ENCODE measurements at regions not wholly inside any gene's neighbourhood (a gene's known extent, or its start where the extent isn't known, plus 50 kb on each side); places are given as distances from the start of the nearest gene placed in this dataset.

DNA sequence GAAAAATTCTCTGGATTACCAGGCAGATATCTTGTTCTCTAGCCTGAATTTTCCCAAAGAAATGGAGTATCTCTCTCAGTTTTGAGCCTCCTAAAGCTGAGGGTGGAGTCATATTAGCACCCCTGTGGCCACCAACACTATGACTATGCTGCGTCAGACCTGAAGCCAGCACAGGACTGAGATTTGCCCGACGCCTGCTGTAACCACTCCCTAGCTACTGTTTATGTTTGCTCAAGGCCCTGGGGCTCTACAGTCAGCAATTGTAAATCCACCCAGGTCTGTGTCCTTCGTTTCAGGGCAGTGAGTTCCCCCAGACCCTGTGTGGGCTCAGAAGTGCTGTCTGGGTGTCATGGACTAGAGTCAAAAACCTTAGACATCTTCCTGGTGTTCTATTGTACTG lies 61.4 kb downstream of the ZXDA start:
- DNase-seq: no peak

DNA sequence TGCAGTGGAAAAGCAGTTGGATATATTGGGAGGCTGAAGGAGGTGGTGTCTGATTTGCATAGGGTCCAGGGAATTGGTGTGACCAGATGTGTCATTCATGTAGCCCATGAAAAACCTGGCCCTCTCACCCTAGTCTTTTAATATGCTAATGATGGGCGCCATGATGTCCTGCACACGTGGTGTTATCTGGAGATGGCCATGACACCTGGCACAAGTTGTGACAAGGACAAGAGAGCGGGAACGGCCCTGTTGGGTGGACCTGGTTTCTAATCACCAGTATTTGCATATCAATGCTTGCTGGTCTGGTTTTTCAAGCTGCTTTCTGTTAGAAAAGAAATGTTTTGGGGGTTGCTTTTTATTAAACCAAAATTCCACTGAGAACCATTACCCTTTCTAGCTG lies 87.4 kb downstream of the ZXDA start:
- DNase-seq: no peak

DNA sequence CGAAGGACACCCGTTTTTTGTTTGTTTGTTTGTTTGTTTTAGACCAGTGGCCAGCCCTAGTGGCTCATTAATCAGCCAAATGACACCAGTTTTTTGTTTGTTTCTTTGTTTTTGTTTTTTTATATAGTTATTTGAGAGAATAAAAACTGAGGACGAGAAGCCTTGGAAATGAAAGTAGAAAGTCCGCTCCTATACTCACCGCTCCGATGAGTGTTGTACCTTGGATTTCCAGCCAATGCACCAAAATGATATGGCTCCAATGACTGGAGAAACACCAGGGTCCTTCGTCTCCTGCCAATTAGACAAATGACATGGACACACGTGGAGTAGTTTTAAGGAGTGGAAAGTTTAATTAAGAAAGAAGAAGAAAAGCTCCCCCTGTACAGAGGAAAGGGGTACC lies 87.9 kb downstream of the ZXDA start:
- no peak for DNase-seq

DNA sequence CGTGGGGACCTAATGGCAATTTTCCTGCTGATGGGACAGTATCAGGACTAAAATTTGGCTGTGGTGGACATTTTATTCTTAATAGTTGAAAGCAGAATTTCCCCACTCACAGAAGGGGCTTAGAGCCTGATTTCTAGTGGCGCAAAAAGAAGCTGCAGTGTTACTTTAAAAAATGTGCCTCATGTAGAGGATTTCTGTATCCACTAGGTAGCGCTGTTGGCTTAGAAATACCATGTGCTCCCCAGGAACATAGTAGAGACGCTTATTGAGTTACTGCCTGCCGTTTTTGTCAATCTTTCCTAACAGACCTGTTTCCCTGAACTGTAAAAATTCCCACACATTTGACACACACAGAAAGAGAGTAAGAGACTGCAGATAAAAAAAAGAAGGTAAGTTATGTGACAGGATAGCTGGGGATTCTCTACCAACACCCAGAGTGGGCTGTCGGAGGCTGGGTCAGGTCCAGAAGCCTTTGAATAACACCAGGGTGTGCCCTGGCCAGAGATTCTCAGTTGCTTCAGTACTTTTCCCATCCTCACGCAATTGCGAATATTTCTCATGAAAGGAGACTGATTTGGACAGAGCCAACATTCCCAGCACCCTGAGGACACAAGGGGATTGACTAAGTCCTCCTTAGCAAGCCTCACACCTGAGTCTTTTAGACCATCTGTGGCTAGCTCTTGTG lies 88.4 kb downstream of the ZXDA start:
- DNase-seq: peak; percentile 10 to 66

DNA sequence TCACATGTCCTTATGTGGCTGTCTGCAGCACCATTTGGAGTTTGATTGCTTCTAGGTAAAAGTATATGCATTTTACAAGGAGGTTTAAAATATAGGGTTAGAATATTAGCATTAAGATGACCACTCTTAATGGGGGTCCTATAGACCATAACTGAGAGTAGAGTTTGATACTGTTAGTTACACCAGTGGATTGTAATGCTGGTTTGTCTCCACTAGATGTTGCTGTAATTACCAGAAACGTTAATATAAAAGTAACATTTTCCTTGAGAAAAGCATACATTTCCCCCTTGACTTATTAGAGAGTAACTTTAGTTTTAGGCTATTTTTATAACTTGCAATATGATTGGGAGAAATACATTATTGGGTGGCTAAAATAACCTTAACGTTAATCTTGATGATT lies 93.0 kb downstream of the ZXDA start:
- peak in 1 of 2 donors; percentile 0 for DNase-seq

DNA sequence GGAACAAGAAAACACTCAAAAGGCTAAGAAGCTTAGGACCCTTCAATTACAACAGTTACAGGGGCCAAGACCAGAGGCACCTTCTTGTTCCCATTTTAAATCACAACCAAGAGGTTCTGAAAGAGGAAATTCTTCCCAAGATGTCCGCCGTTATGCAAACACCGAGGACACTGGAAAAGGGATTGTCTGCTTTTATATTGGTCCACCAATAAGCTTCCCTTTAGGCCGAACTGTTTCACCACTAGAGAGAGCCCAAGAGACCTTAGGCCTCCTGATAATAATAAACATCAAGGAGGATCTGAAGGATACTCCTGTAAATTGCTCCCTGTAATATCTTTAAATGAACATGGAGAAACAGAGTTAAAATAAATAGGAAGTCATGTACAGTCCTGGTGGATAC lies 92.6 kb upstream of the NLRP2B start:
- no peak for DNase-seq

DNA sequence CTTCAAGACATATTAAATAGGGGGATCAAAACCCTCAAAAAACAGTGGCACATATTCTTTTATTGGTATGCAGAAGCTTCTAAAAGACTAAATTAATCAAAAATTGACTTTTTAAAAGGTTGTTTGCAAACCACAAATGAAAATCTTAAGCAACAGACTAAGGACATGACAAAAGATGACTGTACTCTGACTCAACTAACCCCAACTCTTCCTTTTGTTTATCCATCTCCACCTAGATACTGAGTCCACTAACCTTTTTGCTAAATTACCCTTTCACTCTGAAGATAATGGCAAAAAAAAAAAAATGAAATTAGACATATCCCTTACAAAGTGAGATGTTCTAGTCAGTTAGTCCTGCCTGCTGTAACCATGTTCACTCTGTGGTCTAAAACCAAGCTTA lies 91.6 kb upstream of the NLRP2B start:
- no peak for DNase-seq

DNA sequence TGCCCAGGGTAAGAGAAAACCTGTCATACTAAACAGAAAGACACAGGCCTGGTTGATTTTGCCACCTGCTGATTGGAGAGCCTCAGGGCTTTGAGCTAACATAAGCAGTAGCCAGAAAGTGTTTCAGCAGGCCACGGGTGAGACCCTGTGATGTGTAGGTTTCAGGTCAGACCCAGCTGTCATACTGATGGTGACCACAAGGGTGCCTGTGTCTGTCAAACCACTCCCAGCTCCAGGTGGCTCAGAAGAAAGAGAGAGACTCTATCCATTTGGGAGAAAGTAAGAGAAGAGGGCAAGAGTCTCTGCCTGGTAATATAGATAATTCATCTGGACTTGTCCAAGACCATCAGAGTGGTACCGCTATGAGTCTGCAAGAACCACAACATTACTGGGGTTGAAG lies 72.8 kb upstream of the NLRP2B start:
- DNase-seq: no peak

DNA sequence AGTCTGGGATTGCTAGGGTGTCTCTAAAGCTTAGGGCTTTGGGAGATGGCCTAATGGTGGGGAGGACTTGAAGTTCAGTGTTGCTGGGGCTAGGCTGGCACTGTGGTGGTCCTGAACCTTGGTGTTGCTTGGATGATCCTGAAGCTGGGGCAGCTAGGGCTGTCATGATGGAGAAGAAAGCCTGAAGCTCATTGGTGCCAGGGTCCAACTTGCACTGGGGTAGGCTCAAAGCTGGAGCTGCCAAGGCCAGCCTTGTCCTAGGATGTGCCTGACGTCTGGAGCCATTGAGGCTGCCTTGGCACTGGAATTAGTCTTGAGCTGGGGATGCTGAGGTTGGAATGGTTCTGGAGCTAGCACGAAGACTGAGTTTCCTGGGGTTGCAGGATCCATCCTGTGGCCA lies 61.0 kb upstream of the NLRP2B start:
- no peak for DNase-seq

DNA sequence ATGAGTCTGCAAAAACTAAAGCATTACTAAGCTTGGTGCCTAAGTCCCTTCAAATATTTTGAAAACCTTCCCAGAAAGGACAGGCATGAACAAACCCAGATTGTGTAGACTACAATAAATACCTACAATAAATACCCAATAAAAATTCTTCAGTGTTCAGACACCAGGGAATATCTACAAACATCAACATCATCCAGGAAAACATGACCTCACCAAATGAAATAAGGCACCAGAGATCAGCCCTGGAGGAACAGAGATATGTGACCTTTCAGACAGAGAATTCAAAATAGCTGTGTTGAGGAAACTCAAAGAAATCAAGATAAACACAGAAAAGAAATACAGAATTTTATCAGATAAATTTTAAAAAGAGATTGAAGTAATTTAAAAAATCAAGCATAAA lies 57.8 kb upstream of the NLRP2B start:
- no peak for DNase-seq
